Hepatocyte (in vitro differentiated cells): ENCODE measurements at regions not wholly inside any gene's neighbourhood (a gene's known extent, or its start where the extent isn't known, plus 50 kb on each side); places are given as distances from the start of the nearest gene placed in this dataset.

Experiments
- DNase-seq: peaks from one replicate; pipeline ENCODE4 v3.0.0-alpha.2; 2016; ENCODE audit warnings: low spot score
- H2AFZ ChIP-seq: fragments of 200-600 bp; sonication (generic); 2 replicates; pipeline ENCODE4 v1.6.0; 2016; ENCODE audit warnings: antibody characterized with exemption, mild to moderate bottlenecking
- H3K27ac ChIP-seq: fragments of 200-600 bp; sonication (generic); 2 replicates; pipeline ENCODE4 v1.5.1; 2016; ENCODE audit warnings: mild to moderate bottlenecking
- H3K27me3 ChIP-seq: fragments of 200-600 bp; sonication (generic); 2 replicates; pipeline ENCODE4 v1.6.1; 2016
- H3K36me3 ChIP-seq: fragments of 200-600 bp; sonication (generic); replicated peaks from 2 replicates; pipeline ENCODE4 v1.5.1; 2016; ENCODE audit warnings: low read depth; ENCODE audit not compliant: insufficient read depth
- H3K4me1 ChIP-seq: fragments of 200-600 bp; sonication (generic); 2 replicates; pipeline ENCODE4 v1.5.1; 2016; ENCODE audit warnings: mild to moderate bottlenecking, moderate library complexity; ENCODE audit not compliant: insufficient read depth
- H3K4me2 ChIP-seq: fragments of 200-600 bp; sonication (generic); 2 replicates; pipeline ENCODE4 v1.6.0; 2016
- H3K4me3 ChIP-seq: fragments of 200-600 bp; sonication (generic); 2 replicates; pipeline ENCODE4 v1.5.1; 2016; ENCODE audit warnings: mild to moderate bottlenecking
- H3K79me2 ChIP-seq: fragments of 200-600 bp; sonication (generic); 2 replicates; pipeline ENCODE4 v1.6.0; 2017; ENCODE audit warnings: mild to moderate bottlenecking
- H3K9me2 ChIP-seq: fragments of 200-600 bp; sonication (generic); replicated peaks from 2 replicates; pipeline ENCODE4 v1.6.0; 2017; ENCODE audit warnings: mild to moderate bottlenecking; ENCODE audit not compliant: insufficient read depth
- H3K9me3 ChIP-seq: fragments of 200-600 bp; sonication (generic); 2 replicates; pipeline ENCODE4 v1.5.1; 2016; ENCODE audit warnings: low read depth, mild to moderate bottlenecking
- H4K20me1 ChIP-seq: fragments of 200-600 bp; sonication (generic); 2 replicates; pipeline ENCODE4 v1.6.0; 2016; ENCODE audit warnings: mild to moderate bottlenecking; ENCODE audit not compliant: insufficient read depth, poor library complexity, severe bottlenecking
- CTCF ChIP-seq: fragments of 200-600 bp; sonication (generic); IDR thresholded peaks from 2 replicates; pipeline ENCODE4 v1.5.1; 2016; ENCODE audit warnings: antibody characterized with exemption, mild to moderate bottlenecking; ENCODE audit not compliant: poor library complexity
- EZH2 ChIP-seq: fragments of 200-600 bp; sonication (generic); IDR thresholded peaks from 2 replicates; pipeline ENCODE4 v1.6.1; 2016; ENCODE audit warnings: antibody characterized with exemption, mild to moderate bottlenecking, borderline replicate concordance
- EZH2phosphoT487 ChIP-seq: fragments of 200-600 bp; sonication (generic); IDR thresholded peaks from one replicate; pipeline ENCODE4 v1.6.1; 2018; ENCODE audit warnings: antibody characterized with exemption, mild to moderate bottlenecking, low read depth, moderate library complexity; ENCODE audit not compliant: unreplicated experiment, severe bottlenecking
- WGBS: methylation state at CpG from one replicate; pipeline ENCODE4 v1.1.6; 2016; ENCODE audit warnings: low lambda C conversion rate; ENCODE audit errors: missing lambda C conversion rate; 5-methylcytosine and 5-hydroxymethylcytosine counted together

- H3K79me2 ChIP-seq, result no peaks in the 10 kb centered on the region
- DNase-seq, result no peak
- H3K4me3 ChIP-seq, result no peak overlapping the region
- TF ChIP-seq EZH2phosphoT487 (no peak), EZH2 (no peak), CTCF (no peak)
- H3K4me1 ChIP-seq, result no peaks in the 10 kb centered on the region
- no peak overlapping the region for H3K4me2 ChIP-seq
- no peaks in the 10 kb centered on the region for H3K36me3 ChIP-seq
- H3K27me3 ChIP-seq, result no peaks in the 10 kb centered on the region
- no peaks in the 10 kb centered on the region for H4K20me1 ChIP-seq
- no peak overlapping the region for H2AFZ ChIP-seq
- no peaks in the 10 kb centered on the region for H3K9me2 ChIP-seq
- no peak overlapping the region for H3K27ac ChIP-seq
- H3K9me3 ChIP-seq, result no peaks in the 10 kb centered on the region
Observed at GRCh38 chr10:54947605-54948004, 146.6 kb upstream of the PCDH15 start.

GRCh38 chr10:54940418-54940817, 139.4 kb upstream of the PCDH15 start:
- Histone ChIP-seq H3K36me3 (no peaks in the 10 kb centered on the region), H3K4me1 (no peaks in the 10 kb centered on the region), H3K4me2 (no peak overlapping the region), H3K9me3 (no peaks in the 10 kb centered on the region), H3K79me2 (no peaks in the 10 kb centered on the region), H3K4me3 (no peak overlapping the region), H3K27ac (no peak overlapping the region), H4K20me1 (no peaks in the 10 kb centered on the region), H3K9me2 (no peaks in the 10 kb centered on the region), H2AFZ (no peak overlapping the region), H3K27me3 (no peaks in the 10 kb centered on the region)
- 95% methylated on average over 2 of the region's 2 CpGs for WGBS
- no peak for DNase-seq
- no peak for TF ChIP-seq CTCF
- TF ChIP-seq EZH2phosphoT487, result no peak
- no peak for TF ChIP-seq EZH2

- no peaks in the 10 kb centered on the region for H3K27me3 ChIP-seq
- H4K20me1 ChIP-seq, result no peaks in the 10 kb centered on the region
- H2AFZ ChIP-seq, result no peak overlapping the region
- H3K9me2 ChIP-seq, result no peaks in the 10 kb centered on the region
- TF ChIP-seq CTCF (no peak), EZH2phosphoT487 (no peak), EZH2 (no peak)
- WGBS, result 64% methylated on average over 1 of the region's 1 CpG
- no peaks in the 10 kb centered on the region for H3K9me3 ChIP-seq
- no peak for DNase-seq
- no peaks in the 10 kb centered on the region for H3K4me1 ChIP-seq
- no peak overlapping the region for H3K27ac ChIP-seq
- H3K36me3 ChIP-seq, result no peaks in the 10 kb centered on the region
- H3K79me2 ChIP-seq, result no peaks in the 10 kb centered on the region
- no peak overlapping the region for H3K4me2 ChIP-seq
- H3K4me3 ChIP-seq, result no peak overlapping the region
Observed at GRCh38 chr10:54914049-54914448, 113.0 kb upstream of the PCDH15 start.

GRCh38 chr10:54909165-54909564, 108.1 kb upstream of the PCDH15 start:
- H3K4me2 ChIP-seq, result no peak overlapping the region
- no peaks in the 10 kb centered on the region for H3K79me2 ChIP-seq
- no peaks in the 10 kb centered on the region for H3K27me3 ChIP-seq
- no peaks in the 10 kb centered on the region for H3K9me3 ChIP-seq
- WGBS, result 85% methylated on average over 4 of the region's 4 CpGs
- no peak overlapping the region for H3K27ac ChIP-seq
- H3K4me1 ChIP-seq, result no peaks in the 10 kb centered on the region
- no peaks in the 10 kb centered on the region for H3K9me2 ChIP-seq
- no peak overlapping the region for H3K4me3 ChIP-seq
- no peaks in the 10 kb centered on the region for H4K20me1 ChIP-seq
- DNase-seq, result no peak
- TF ChIP-seq CTCF, result no peak
- TF ChIP-seq EZH2, result no peak
- TF ChIP-seq EZH2phosphoT487, result no peak
- no peaks in the 10 kb centered on the region for H3K36me3 ChIP-seq
- no peak overlapping the region for H2AFZ ChIP-seq
